B cell (primary cell): ENCODE measurements at regions not wholly inside any gene's neighbourhood (a gene's known extent, or its start where the extent isn't known, plus 50 kb on each side); places are given as distances from the start of the nearest gene placed in this dataset.

ENCODE experiments used
- ATAC-seq: fragments of 200-7000 bp; cut with Tn5 transposase; one replicate; pipeline ENCODE4 v1.10.0; 2021; ENCODE audit warnings: low read depth, mild to moderate bottlenecking, moderate number of reproducible peaks, moderate library complexity
- CTCF ChIA-PET: fragments of 350-600 bp; sonication (Branson Sonifier 250); formaldehyde crosslinking; loops from one replicate; lab custom pipeline; 2021; ENCODE audit warnings: antibody characterized with exemption, inconsistent platforms; lab: Charles Lee
- POLR2A ChIA-PET: fragments of 350-600 bp; sonication (Branson Sonifier 250); formaldehyde crosslinking; loops from one replicate; lab custom pipeline; 2021; ENCODE audit warnings: antibody characterized with exemption; lab: Charles Lee
- DNase-seq: peaks from one replicate; pipeline ENCODE4 v3.0.0; 2013
- H2AFZ ChIP-seq: 2 replicates; pipeline ENCODE4 v1.6.1; 2012; ENCODE audit warnings: mild to moderate bottlenecking, low read depth, low read length; ENCODE audit not compliant: insufficient read depth, poor library complexity, severe bottlenecking
- H3K27ac ChIP-seq, 2 donors: 1 replicate in 1 of 2; 2 replicates in 1 of 2; pipeline ENCODE4 v1.5.1; 2012 to 2013; ENCODE audit warnings: low read length in 2 of 2, mild to moderate bottlenecking in 2 of 2, moderate library complexity in 1 of 2
- H3K27me3 ChIP-seq, 4 experiments: fragments of 200-600 bp in 1 of 4; sonication (generic) in 1 of 4; replicated peaks in 1 of 4; 1 replicate in 2 of 4; 2 replicates in 2 of 4; pipeline versions ENCODE4 v1.6.1 to v1.7.0; 2013 to 2016; ENCODE audit warnings: low read length in 3 of 4, mild to moderate bottlenecking in 2 of 4, mixed read lengths in 1 of 4, moderate library complexity in 1 of 4; ENCODE audit not compliant: insufficient read depth in 4 of 4, control insufficient read depth in 3 of 4; ENCODE audit errors: control extremely low read depth in 1 of 4
- H3K36me3 ChIP-seq, 2 experiments: replicated peaks in 1 of 2; 1 replicate in 1 of 2; 2 replicates in 1 of 2; pipeline versions ENCODE4 v1.6.1 to v1.7.1; 2013; ENCODE audit warnings: low read length in 1 of 2; ENCODE audit not compliant: insufficient read depth in 2 of 2, control insufficient read depth in 1 of 2; ENCODE audit errors: control extremely low read depth in 1 of 2, extremely low read depth in 1 of 2
- H3K4me1 ChIP-seq, 2 donors: fragments of 200-600 bp in 1 of 2; sonication (generic) in 1 of 2; 1 replicate in 1 of 2; 2 replicates in 1 of 2; pipeline versions ENCODE4 v1.5.1 to v1.6.1; 2013 to 2017; ENCODE audit warnings: low read length in 2 of 2; ENCODE audit not compliant: control insufficient read depth in 2 of 2, insufficient read depth in 2 of 2
- H3K4me2 ChIP-seq: replicated peaks from 2 replicates; pipeline ENCODE3; 2012; ENCODE audit warnings: mild to moderate bottlenecking, low read depth, low read length; ENCODE audit not compliant: poor library complexity, severe bottlenecking
- H3K4me3 ChIP-seq, 5 experiments: fragments of 200-600 bp in 1 of 5; sonication (generic) in 1 of 5; 1 replicate in 3 of 5; 2 replicates in 2 of 5; pipeline versions ENCODE4 v1.5.1 to v1.7.0; 2011 to 2016; ENCODE audit warnings: low read length in 4 of 5, mild to moderate bottlenecking in 4 of 5, low read depth in 2 of 5, control low read depth in 1 of 5, moderate library complexity in 1 of 5; ENCODE audit not compliant: insufficient read depth in 1 of 5; ENCODE audit errors: control extremely low read depth in 1 of 5, extremely low read depth in 1 of 5
- H3K79me2 ChIP-seq: fragments of 200-600 bp; sonication (generic); one replicate; pipeline ENCODE4 v1.6.0; 2016; ENCODE audit warnings: low read length; ENCODE audit not compliant: control insufficient read depth, insufficient read depth
- H3K9ac ChIP-seq: fragments of 200-600 bp; sonication (generic); 2 replicates; pipeline ENCODE4 v1.6.1; 2017; ENCODE audit warnings: mild to moderate bottlenecking, low read length, moderate library complexity
- H3K9me3 ChIP-seq, 3 donors: one replicate each; pipeline versions ENCODE4 v1.6.1 to v1.7.1; 2013; ENCODE audit warnings: low read length in 2 of 3; ENCODE audit not compliant: control insufficient read depth in 2 of 3, insufficient read depth in 1 of 3; ENCODE audit errors: control extremely low read depth in 1 of 3
- H4K20me1 ChIP-seq: 2 replicates; pipeline ENCODE4 v1.6.0; 2012; ENCODE audit warnings: mild to moderate bottlenecking, low read length; ENCODE audit not compliant: insufficient read depth, control insufficient read depth, poor library complexity, severe bottlenecking
- H3K27ac Mint-ChIP-seq: one replicate; pipeline ENCODE4 v1.8.0; 2021; ENCODE audit warnings: mixed read lengths
- H3K27me3 Mint-ChIP-seq: one replicate; pipeline ENCODE4 v1.8.0; 2021; ENCODE audit warnings: mixed read lengths
- H3K4me1 Mint-ChIP-seq: one replicate; pipeline ENCODE4 v1.8.0; 2021; ENCODE audit warnings: mixed read lengths
- H3K4me3 Mint-ChIP-seq: one replicate; pipeline ENCODE4 v1.8.0; 2021; ENCODE audit warnings: mixed read lengths
- H3K9me3 Mint-ChIP-seq: one replicate; pipeline ENCODE4 v1.8.0; 2022; ENCODE audit warnings: mixed read lengths; ENCODE audit not compliant: insufficient read depth
- EZH2 ChIP-seq: IDR thresholded peaks from 2 replicates; pipeline ENCODE4 v1.6.1; 2012; ENCODE audit warnings: borderline replicate concordance, low read depth, mild to moderate bottlenecking, moderate library complexity, low read length; ENCODE audit not compliant: insufficient read depth, poor library complexity, severe bottlenecking
- WGBS: methylation state at CpG from one replicate; pipeline ENCODE4 v1.1.5; 2013; ENCODE audit warnings: missing lambda C conversion rate; ENCODE audit not compliant: insufficient coverage; 5-methylcytosine and 5-hydroxymethylcytosine counted together
- intact Hi-C: fragments of 100-400 bp; cut with micrococcal nuclease; formaldehyde crosslinking; loops from one replicate; pipeline ENCODE4 v1.10.0; 2022
- TF ChIP-seq, protein P1 (sequence below): fragments of 200-600 bp; IDR thresholded peaks from one replicate; pipeline ENCODE4 v1.8.0; 2022; ENCODE audit warnings: antibody characterized with exemption, mild to moderate bottlenecking

DNA sequence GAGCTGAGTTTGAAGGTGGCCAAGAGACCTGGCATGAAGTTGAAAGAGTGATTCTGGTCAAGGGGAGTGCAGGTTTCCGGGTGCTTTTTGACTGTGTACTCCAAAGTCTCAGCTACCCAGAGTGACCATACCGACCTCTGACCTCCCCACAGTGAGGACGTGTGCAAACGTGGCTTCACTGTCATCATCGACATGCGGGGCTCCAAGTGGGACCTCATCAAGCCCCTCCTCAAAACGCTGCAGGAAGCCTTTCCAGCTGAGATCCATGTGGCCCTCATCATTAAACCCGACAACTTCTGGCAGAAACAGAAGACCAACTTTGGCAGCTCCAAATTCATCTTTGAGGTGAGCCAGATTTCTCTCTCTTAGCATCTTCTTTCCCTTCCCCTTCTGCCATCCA, 272.4 kb upstream of the ROPN1 start:
- H3K36me3 ChIP-seq = no peaks in the 10 kb centered on the region
- Mint-ChIP-seq H3K9me3 (no peaks in the 10 kb centered on the region), H3K4me1 (no peaks in the 10 kb centered on the region), H3K27ac (no peak overlapping the region), H3K27me3 (peaks cover 8% of the 10 kb centered on the region), H3K4me3 (no peak overlapping the region)
- intact Hi-C loops = no loop called here
- DNase-seq (no peak), ATAC-seq (no peak)
- no peaks in the 10 kb centered on the region for H3K9me3 ChIP-seq
- H4K20me1 ChIP-seq = no peaks in the 10 kb centered on the region
- H3K27ac ChIP-seq = no peak overlapping the region
- no peak overlapping the region for H2AFZ ChIP-seq
- WGBS = 87% methylated on average over 7 of the region's 8 CpGs
- H3K4me2 ChIP-seq = no peak overlapping the region
- H3K9ac ChIP-seq = no peak overlapping the region
- H3K4me3 ChIP-seq = no peak overlapping the region
- ChIA-PET POLR2A (no interaction called here), CTCF (no interaction called here)
- no peaks in the 10 kb centered on the region for H3K4me1 ChIP-seq
- no peaks in the 10 kb centered on the region for H3K79me2 ChIP-seq
- no peaks in the 10 kb centered on the region for H3K27me3 ChIP-seq
- TF ChIP-seq, protein P1, sequence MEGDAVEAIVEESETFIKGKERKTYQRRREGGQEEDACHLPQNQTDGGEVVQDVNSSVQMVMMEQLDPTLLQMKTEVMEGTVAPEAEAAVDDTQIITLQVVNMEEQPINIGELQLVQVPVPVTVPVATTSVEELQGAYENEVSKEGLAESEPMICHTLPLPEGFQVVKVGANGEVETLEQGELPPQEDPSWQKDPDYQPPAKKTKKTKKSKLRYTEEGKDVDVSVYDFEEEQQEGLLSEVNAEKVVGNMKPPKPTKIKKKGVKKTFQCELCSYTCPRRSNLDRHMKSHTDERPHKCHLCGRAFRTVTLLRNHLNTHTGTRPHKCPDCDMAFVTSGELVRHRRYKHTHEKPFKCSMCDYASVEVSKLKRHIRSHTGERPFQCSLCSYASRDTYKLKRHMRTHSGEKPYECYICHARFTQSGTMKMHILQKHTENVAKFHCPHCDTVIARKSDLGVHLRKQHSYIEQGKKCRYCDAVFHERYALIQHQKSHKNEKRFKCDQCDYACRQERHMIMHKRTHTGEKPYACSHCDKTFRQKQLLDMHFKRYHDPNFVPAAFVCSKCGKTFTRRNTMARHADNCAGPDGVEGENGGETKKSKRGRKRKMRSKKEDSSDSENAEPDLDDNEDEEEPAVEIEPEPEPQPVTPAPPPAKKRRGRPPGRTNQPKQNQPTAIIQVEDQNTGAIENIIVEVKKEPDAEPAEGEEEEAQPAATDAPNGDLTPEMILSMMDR = no peak
- no peak for TF ChIP-seq EZH2

DNA sequence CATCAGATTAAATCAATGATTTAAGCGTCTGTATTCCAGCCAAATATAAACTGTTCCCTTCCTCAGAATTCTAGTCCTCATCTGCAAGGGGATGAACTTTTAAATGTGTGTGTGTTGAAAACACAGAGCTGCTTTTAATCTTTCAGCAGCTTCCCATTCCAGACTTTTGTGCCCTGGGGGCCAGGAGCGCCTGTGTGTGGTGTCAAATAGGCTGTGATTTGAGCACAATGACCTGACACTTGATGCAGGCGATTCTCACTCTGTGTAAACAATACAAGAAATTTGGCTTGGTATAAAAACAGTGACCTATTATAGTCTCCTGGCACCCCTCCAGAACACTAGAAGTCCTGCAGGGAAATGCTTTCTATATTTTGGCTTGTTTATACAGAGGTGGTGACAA, 274.6 kb upstream of the ROPN1 start:
- no peak overlapping the region for H3K9ac ChIP-seq
- Mint-ChIP-seq H3K27ac (no peak overlapping the region), H3K4me1 (no peaks in the 10 kb centered on the region), H3K4me3 (no peak overlapping the region), H3K9me3 (no peaks in the 10 kb centered on the region), H3K27me3 (peaks cover 8% of the 10 kb centered on the region)
- no peaks in the 10 kb centered on the region for H3K4me1 ChIP-seq
- no peaks in the 10 kb centered on the region for H3K9me3 ChIP-seq
- no peaks in the 10 kb centered on the region for H3K27me3 ChIP-seq
- H3K4me3 ChIP-seq = no peak overlapping the region
- H2AFZ ChIP-seq = no peak overlapping the region
- DNase-seq (no peak), ATAC-seq (no peak)
- intact Hi-C loops = no loop called here
- no peaks in the 10 kb centered on the region for H3K79me2 ChIP-seq
- no peaks in the 10 kb centered on the region for H4K20me1 ChIP-seq
- no peak for TF ChIP-seq EZH2
- TF ChIP-seq, protein P1 = no peak
- H3K4me2 ChIP-seq = no peak overlapping the region
- no peak overlapping the region for H3K27ac ChIP-seq
- ChIA-PET POLR2A (no interaction called here), CTCF (no interaction called here)
- H3K36me3 ChIP-seq = no peaks in the 10 kb centered on the region
- WGBS = no CpG with 5 or more reads among the region's 3 CpGs
